ENCODE measurements at regions not wholly inside any gene's neighbourhood (a gene's known extent, or its start where the extent isn't known, plus 50 kb on each side); places are given as distances from the start of the nearest gene placed in this dataset.
"Not testable (repeated sequence)": the region's sequence is repeated elsewhere in the genome, so short reads cannot be mapped to it uniquely, and the experiment has no call there.

DNA sequence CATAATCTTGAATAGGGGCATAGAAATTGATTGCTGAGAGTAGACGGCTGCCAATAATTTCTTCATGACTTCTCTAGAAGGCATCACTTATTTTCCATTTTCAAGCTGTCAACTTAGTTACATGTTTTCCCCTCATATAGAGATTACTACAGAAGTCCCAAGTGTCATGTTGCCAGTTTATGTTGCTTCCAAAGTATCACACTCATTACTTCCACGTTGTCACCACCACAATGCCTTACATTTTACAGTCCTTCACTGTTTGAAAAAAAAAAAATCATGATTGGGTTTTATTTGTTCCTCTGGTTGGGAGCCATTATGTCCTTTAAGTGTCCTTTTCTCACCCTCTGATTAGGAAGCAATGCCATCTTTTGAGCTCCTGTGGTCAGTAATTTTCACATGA is 2144.6 kb upstream of the ACO1 start:
- no peak for DNase-seq

DNA sequence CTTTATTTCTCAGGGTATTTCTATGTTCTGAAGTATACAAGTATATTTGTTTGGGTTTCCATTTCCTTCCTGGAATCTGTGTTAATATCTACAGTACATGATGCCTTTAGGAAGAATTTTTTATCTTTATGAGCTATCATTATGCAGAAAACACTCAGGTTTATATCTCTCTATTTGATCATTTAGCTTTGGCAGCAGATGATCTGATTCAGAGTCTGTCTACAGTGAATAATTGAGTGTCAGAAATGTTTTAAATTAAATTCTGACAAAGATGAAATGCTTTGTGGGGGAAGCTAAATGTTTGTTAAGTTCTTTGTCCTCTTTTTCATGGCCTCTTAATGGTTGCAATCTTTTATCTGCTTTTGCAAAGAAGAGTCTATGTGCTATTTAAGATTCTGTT is 2141.0 kb upstream of the ACO1 start:
- DNase-seq: no peak

DNA sequence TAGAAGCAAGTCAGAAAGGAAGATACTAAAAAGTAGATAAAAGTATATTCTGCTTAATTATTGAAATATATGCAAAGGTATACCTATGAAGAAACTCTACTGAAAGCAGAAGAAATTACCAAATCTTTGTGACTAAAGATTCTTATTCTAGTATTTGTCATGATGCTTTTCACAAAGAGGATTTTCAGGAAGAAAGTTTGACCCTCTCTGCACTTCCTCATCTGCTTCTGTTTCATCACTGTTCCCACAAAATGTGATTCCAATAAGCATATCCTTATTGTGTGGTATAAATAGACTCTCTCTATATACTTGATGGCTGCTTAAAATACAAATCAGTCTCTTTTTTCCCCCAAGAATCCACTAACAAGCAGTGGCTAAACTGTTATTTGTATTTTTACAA is 2139.6 kb upstream of the ACO1 start:
- DNase-seq: no peak

DNA sequence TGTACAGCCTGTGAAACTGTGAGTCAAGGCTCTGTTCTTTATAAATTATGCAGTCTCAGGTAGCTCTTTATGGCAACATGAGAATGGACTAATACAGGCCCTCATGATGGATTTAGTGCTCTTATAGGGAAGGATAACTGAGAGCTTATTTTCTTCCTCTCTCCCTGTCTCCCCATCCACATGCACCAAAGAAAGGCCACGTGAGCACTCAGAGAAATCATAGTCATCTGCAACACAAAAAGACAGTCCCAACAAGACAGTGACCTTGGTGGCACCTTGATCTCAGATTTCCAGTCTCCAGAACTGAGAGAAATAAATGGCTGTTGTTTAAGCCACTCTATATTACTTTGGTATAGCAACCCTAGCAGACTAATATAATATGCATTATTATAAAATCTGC is 2133.6 kb upstream of the ACO1 start:
- no peak for DNase-seq

DNA sequence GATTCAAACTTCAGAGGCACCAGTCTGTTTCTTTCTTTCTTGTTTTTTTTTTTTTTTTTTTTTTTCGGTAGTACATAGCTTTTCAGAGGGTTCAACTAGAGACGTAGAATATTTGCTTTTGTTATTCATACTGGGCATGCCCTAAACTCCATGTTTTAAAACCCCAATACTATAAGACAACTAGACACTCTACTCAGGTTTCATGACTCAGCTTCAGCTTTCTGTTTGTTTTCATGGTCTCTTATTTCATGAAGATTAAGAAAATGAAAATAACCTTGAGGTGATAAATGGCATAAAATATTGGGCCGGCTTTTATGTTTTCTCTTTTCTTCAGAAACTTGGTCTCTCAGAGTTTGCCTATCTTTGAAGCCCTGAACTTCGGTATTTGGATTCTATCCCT is 2126.3 kb upstream of the ACO1 start:
- DNase-seq: no peak

DNA sequence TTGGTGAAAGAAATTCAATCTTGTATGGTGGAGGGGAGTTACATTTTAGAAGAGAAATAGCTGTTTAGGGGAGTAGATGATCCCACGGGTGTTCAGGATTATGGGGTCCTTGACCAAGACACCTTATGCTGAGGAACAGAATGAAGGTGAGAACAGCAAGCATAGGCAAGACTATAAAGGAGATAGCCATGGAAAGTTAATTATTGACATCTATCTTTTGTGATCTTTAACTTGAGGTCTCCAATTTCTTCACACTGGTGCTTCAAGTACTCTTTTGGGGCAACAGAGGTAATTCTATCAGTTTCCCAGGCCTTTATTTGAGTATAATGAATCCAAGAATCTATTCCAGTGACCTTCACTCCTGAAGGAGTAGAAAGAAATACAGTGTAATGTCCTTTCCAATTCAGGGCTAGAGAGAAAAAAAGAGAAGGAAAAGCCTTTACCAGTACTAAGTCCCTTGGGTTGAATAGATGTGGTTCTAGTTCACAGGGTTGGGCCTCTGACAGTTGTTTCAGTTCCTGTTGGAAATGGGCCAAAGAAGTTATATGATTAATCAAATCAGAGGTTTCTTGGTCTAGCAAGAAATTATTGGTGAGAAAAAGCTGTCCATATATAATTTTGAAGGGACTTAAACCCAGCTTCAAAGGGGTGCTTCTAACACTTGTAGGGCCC is 2104.1 kb upstream of the ACO1 start:
- DNase-seq: no peak

DNA sequence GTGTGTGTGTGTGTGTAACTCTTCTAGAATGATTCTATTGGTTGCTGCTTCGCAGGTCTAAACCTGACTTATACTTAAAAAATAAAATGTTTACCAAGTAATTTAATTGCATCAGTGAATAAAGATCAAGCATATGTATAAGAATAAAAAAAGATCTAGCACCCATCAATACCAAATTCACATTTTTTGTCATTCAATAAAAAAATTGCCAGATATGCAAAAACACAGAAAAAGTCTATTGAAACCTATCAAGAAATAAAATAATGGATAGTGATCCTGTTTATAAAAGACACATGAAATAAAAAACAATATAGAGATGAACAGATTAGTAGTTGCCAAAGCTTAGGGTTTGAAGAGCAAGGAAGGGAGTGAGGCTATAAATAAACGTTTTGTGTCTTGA is 2095.0 kb upstream of the ACO1 start:
- DNase-seq: no peak

DNA sequence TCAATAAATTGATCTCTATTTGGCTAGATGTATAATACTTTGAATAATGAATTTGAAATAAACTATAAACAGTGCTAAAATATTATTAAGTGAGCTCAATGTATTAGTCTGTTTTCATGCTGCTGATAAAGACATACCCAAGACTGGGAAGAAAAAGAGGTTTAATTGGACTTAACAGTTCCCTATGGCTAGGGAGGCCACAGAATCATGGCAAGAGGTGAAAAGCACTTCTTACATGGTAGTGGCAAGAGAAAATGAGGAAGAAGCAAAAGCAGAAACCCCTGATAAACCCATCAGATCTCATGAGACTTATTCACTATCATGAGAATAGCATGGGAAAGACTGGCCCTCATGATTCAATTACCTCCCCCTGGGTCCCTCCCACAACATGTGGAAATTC is 2092.4 kb upstream of the ACO1 start:
- DNase-seq: not testable (repeated sequence)

DNA sequence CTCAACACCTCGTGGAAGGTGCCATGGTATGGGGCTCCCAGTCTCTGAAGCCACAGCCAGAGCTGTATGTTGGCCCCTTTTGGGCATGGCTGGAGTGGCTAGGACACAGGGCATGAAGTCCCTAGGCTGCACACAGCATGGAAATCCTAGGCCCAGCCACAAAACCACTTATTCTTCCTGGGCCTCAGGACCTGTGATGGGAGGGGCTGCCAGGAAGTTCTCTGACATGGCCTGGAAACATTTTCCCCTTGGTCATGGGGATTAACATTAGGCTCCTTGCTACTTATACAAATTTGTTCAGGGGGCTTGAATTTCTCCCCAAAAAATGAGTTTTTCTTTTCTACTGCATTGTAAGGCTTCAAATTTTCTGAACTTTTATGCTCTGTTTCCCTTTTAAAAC is 2091.2 kb upstream of the ACO1 start:
- no peak for DNase-seq

DNA sequence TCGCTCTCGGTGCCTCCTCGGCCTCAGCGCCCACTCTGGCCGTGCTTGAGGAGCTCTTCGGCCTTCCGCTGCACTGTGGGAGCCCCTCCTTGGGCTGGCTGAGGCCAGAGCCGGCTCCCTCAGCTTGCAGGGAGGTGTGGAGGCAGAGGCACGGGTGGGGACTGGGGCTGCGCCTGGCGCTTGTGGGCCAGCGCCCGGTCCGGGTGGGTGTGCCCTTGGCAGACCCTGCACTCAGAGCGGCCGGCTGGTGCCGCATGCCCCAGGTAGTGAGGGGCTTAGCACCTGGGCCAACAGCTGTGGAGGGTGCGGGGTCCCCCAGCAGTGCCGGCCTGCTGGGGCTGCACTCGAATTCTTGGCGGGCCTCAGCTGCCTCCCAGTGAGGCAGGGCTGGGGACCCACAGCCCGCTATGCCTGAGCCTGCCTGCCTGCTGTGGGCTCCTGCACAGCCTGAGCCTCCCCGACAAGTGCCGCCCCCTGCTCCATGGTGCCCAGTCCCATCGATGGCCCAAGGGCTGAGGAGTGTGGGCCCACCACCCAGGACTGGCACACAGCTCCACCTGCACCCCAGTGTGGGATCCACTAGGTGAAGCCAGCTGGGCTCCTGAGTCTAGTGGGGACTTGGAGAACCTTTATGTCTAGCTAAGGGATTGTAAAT is 2085.2 kb upstream of the ACO1 start:
- no peak for DNase-seq

DNA sequence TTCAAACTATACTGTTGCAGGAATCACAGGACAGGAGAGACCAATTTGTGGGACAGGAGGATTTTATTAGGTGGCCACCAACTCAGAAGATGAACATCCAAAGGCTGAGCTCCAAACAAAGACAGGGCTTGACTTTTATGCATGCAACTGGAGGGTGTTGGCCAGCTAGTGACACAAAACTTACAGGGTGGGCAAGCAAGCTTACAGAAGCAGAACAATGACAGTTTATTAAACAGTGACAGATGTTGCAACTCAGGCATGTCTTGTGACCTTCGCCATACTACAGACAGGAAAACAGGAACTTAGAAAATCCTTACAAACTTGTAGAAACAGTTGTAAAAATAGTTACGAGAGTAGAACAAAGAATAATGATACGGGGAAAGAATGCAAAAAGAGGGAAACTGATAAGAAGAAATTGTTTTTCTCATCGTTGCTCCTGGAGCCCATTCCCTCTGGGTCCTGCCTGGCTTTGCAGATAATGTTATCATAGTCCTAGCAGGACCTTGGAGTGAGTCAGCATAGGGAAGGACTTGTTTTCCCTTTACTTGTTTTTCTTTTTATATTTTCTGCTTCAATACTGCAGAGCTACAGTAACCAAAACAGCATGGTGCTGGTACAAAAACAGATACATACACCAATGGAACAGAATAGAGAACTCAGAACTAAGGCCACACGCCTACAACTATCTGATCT is 2083.0 kb upstream of the ACO1 start:
- no peak for DNase-seq

DNA sequence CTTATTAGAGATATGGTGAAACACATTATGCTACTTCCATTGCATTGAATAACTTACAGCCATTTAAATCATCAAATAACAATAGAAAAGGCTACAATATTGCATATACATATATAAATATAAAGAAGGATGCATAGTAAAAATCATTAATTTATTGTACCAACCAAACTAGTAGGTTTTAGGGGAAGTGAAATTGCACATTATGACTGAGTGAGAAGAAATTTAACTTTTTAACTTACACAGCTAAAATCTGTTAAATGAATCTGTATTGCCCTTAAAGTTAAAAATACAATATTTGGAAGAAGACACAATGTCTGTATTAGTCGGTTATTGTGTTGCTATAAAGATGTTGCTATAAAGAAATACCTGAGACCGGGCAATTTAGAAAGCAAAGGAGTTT is 2073.7 kb upstream of the ACO1 start:
- DNase-seq: no peak

DNA sequence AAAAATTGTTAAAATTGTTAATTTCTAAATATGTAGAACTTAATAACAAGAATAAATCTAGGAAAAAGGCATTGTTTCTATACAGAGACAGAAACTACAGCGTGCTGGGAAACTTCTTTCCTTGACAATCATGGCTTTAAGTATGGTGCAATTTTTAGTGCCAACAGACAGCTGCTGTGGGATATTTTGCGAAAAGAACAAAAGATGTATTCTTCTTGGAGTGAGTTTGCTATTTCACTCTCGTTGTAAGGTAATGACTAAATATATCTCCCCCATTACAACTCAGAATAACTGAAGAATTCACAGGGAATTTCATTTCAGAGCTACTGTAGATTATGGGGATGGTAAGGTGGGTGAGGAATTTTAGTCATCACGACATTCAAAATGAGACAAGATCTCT is 2055.0 kb upstream of the ACO1 start:
- DNase-seq: peak in 1 of 51 donors; percentile 16

DNA sequence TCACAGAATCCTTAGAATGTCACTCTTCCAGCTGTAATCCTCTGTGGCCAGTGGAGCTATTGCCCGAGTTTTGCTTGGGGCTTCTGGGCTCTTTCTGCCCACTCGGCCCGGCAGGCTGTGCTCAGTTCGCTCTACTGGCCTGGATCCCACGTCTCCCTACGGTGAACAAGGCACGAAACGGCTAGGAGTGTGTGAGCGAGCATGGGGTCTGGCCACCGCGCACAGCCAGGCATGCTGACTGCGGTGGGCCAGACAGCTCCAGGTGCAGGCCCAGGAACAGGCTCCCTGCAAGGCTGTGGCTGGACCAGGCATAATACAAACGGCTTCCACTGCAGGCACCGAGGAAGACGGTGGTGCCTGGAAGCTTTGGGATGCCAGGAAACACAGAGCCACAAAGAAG is 2035.5 kb upstream of the ACO1 start:
- no peak for DNase-seq

DNA sequence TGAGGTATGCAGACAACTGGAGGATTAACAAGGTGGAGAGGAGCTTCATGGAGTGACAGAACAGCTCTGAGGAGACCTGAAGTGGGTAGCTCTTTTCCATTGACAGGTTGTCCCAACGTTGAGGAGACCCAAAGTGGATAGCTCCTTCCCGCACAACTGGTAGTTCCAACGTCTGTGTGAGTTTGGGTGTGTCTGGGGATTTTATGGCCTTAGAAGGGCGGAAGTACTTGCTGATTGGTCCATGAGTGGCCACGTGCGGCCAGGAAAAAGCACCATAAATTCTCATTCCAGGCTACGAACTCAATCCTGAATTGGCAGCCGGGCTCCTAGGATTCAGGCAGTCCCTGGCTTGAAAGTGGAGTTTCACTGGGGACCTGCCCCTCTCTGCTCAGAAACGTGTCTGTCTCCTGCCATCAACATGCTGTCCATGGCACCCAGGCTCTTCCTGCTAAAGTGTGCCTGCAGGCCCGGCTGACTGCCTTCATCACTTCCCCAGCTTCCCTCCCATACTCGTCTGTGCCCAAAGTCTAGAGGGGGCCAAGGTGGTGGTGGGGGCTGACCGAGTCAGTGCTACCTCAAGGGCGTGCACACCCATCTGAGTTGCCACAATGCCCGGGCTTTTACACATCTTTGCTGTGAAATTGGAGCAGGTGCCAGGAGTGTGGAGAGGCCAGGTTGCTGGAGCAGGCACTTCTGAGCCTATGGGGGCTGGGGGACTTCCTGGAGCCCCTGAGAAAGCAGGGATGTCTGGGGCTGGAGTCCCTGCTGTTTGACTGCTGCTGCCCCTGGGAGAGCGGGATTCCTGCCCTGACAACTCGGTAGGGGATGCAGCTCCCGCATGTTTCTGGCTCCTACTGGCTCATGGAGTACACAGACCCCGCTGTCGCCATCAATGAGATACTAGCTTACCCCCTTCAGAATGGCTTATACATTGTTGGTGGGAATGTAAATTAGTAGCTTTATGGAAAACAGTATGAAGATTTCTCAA is 2034.6 kb upstream of the ACO1 start:
- no peak for DNase-seq

DNA sequence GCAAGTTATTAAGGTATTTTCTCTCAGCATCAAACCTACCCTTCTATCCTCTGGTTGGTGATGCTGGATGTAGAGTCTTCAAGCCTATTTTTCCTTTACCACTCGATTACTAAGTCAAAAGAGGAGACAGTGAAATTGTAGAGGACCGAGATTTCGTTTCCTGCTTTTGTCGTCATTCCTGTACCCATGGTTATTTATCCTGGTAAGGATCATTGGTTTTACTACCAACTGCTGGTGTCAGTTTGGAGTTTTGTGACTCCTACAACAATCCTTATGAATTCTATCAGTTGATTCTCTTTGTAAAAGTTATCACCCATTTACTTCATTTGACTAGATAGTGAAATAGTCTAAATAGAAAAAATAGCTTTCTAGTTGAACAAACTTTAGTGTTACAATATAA is 2028.2 kb upstream of the ACO1 start:
- no peak for DNase-seq

DNA sequence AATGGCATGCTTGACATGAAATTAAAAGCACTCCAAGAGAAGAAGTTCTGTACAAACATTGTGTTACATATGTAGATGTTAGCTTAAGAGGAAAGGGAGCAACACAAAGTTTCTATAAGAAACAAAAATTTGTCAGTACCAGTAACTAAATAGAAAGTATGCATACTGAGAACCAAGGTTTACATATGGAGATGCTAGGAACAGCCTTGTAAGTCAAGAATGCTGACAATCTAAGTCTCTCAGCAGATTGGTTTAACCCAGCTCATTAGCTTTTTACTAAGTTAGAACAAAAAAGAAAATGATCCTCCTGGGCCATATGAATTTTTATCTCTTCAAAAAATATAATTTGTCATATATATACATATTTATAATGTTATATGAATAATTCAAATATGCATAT is 2022.1 kb upstream of the ACO1 start:
- DNase-seq: no peak

DNA sequence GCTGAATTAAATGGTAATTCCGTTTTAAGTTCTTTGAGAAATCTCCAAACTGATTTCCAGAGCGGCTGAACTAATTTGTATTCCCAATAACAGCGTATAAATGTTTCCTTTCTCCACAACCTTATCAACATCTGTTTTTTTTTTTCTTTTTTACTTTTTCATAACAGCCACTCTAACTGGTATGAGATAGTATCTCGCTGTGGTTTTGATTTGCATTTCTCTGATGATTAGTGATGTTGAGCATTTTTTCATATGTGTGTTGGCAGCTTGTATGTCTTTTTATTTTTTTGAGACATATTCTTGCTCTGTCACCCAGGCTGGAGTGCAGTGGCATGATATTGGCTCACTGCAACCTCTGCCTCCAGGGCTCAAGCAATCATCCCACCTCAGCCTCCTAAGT is 2018.3 kb upstream of the ACO1 start:
- not testable (repeated sequence) for DNase-seq

DNA sequence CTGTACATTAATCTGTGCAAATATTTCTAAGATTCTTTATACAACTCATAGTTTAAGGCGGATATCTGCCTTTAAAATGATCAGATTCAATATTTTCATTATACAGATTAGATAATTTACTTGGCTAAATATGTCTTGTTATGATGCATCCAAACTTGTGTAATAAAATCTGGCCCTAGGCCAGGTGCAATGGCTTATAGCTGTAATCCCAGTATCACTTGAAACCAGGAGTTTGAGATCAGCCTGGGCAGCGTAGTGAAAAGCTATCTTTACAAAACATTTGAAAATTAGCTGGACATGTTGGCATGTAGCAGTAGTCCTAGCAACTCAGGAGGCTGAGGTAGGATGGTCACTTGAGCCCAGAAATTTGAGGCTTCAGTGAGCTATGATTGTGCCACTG is 2002.2 kb upstream of the ACO1 start:
- DNase-seq: no peak

DNA sequence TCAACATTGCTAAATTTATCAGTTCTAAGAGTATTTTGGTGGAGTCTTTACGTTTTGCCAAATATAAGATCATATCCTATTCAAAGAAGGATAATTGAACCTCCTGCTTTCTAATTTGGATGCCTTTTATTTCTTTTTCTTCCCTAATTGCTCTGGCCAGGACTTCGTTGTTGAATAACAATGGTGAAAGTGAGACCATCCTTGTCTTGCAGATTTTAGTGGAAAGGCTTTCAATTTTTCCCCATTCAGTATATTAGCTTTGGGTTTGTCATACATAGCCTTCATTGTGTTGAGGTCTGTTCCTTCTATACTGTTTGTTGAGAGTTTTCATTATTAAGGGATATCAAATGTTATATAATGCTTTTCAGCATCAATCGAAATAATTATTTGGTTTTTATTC is 1974.2 kb upstream of the ACO1 start:
- no peak for DNase-seq

DNA sequence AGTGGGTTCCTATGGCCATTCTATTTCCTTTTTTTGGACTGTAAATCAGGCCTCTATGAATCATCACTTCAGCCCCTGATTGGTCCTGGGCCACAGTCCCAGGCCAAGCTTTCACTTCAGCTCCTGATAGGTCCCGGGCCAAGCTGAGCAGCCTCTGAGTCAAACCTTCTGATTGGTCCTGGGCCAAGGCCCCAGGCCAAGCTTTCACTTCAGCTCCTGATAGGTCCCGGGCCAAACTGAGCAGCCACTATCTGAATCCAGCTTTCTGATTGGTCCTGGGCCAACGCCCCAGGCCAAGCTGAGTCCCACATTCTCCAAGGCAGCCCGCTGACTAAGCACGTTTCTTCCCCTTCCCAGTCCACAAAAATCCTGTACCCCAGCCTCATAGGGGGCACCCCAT is 1972.9 kb upstream of the ACO1 start:
- DNase-seq: no peak

DNA sequence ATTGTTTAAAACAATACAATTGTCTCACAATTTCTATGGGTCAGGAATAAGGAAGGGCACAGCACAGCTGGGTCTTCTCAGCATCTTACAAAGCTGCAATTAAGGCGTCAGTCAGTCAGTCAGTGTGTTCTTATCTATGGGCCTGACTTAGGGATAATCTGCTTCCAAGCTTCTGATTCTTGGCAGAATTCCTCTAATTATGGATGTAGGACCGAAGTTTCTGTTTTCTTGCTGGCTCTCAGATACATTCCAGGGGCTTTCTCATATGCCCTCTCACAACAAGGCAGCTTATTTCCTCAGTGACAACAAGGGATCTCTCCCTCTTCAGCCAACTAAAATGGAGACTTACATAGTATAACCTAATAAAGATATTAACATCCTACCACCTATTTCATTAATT is 1925.3 kb upstream of the ACO1 start:
- DNase-seq: no peak
